Colonic mucosa (tissue), 4 donors: ENCODE measurements at regions not wholly inside any gene's neighbourhood (a gene's known extent, or its start where the extent isn't known, plus 50 kb on each side); places are given as distances from the start of the nearest gene placed in this dataset.

Source experiments
- DNase-seq: peaks from one replicate; pipeline ENCODE4 v3.0.0-alpha.2; 2020
- H3K27ac ChIP-seq: fragments of 200-600 bp; one replicate; pipeline ENCODE4 v1.8.0; 2021
- H3K27me3 ChIP-seq: fragments of 200-600 bp; one replicate; pipeline ENCODE4 v1.8.0; 2021
- H3K36me3 ChIP-seq: fragments of 200-600 bp; one replicate; pipeline ENCODE4 v1.8.0; 2021
- H3K4me1 ChIP-seq: fragments of 200-600 bp; one replicate; pipeline ENCODE4 v1.8.0; 2021; ENCODE audit warnings: mild to moderate bottlenecking
- H3K4me3 ChIP-seq: fragments of 200-600 bp; one replicate; pipeline ENCODE4 v1.8.0; 2021
- H3K9ac ChIP-seq, 2 donors: one replicate each; pipeline ENCODE4 v1.7.0; 2013; ENCODE audit warnings: control low read depth in 2 of 2, low read depth in 2 of 2, low read length in 2 of 2
- H3K9me3 ChIP-seq: fragments of 200-600 bp; one replicate; pipeline ENCODE4 v1.8.0; 2021
- intact Hi-C: fragments of 100-400 bp; cut with DNase I; formaldehyde crosslinking; loops from one replicate; pipeline ENCODE4 v1.14.1; 2022
- TF ChIP-seq, protein P1 (sequence below): fragments of 200-600 bp; IDR thresholded peaks from one replicate; pipeline ENCODE4 v1.8.0; 2022; ENCODE audit warnings: antibody characterized with exemption, mild to moderate bottlenecking
- donor health status: healthy.
- donor health status: DM: no; HTN: no; CAD: no.
- donor health status: DM: no; HTN: no; CAD: no.

DNA sequence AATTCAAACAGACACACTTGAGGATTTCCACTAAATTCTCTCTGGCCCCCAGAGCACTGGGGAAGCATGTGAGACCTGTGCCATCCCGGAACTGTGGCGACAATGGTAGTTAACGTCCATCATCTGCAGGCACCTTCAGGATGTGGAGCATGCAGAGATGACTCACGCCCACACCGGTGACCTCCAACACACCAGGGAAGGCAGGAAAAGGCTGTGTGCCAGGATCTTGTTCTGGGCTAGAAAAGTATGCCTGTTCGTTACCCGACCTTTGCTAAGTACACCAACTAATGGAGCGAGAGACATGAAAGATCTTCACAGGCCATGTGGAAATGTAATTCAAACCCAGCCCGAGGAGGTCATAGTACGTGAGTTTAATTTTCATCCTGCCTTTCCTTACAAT is 208.8 kb downstream of the MELK start:
- intact Hi-C loops = no loop called here
- TF ChIP-seq, protein P1, sequence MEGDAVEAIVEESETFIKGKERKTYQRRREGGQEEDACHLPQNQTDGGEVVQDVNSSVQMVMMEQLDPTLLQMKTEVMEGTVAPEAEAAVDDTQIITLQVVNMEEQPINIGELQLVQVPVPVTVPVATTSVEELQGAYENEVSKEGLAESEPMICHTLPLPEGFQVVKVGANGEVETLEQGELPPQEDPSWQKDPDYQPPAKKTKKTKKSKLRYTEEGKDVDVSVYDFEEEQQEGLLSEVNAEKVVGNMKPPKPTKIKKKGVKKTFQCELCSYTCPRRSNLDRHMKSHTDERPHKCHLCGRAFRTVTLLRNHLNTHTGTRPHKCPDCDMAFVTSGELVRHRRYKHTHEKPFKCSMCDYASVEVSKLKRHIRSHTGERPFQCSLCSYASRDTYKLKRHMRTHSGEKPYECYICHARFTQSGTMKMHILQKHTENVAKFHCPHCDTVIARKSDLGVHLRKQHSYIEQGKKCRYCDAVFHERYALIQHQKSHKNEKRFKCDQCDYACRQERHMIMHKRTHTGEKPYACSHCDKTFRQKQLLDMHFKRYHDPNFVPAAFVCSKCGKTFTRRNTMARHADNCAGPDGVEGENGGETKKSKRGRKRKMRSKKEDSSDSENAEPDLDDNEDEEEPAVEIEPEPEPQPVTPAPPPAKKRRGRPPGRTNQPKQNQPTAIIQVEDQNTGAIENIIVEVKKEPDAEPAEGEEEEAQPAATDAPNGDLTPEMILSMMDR = no peak
- Histone ChIP-seq H3K27me3 (no peaks in the 10 kb centered on the region), H3K36me3 (no peaks in the 10 kb centered on the region), H3K4me1 (no peaks in the 10 kb centered on the region), H3K9me3 (no peaks in the 10 kb centered on the region), H3K9ac (no peak overlapping the region), H3K27ac (no peak overlapping the region), H3K4me3 (no peak overlapping the region)
- DNase-seq = no peak
